ENCODE measurements at regions not wholly inside any gene's neighbourhood (a gene's known extent, or its start where the extent isn't known, plus 50 kb on each side); places are given as distances from the start of the nearest gene placed in this dataset.

DNA sequence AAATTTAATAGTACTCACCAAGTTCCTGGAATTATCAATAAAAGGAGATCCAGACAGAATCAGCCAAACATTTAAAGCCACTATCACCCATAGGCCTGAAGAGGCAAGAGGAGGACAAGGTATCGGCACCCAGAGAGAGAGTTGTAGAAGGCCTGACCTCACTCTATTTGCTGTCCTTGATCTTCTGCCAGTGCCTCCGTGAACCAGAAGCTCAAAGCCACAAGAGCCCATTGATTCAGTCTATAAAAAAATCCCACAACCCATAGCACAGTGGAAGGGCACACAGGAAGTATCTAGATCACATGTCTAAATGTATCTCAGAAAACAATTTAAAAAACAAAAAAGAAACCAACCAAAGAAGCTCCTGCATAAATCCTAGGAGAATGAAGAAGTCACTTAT lies 68.6 kb upstream of the FAM174B start:
- Histone ChIP-seq H2AFZ (ENCODE audit: low read depth, low read length) (no peak overlapping the region), H3K79me2 (ENCODE audit: control insufficient read depth, insufficient read depth, low read length) (no peaks in the 10 kb centered on the region), H3K4me3 (replicated peaks in 1 of 3; ENCODE audit: insufficient read depth in 1 of 3, low read depth in 1 of 3, low read length in 3 of 3) (no peak overlapping the region), H3K9me3 (replicated peaks; ENCODE audit: control insufficient read depth, insufficient read depth, low read length) (no peaks in the 10 kb centered on the region), H3K27ac (ENCODE audit: insufficient read depth, low read depth, low read length) (no peak overlapping the region), H3K4me2 (ENCODE audit: insufficient read depth, low read length) (no peak overlapping the region), H3K4me1 (ENCODE audit: control insufficient read depth, extremely low read depth, insufficient read depth, low read length) (no peaks in the 10 kb centered on the region), H3K9me1 (replicated peaks; ENCODE audit: control insufficient read depth, extremely low read depth, insufficient read depth, low read length) (no peaks in the 10 kb centered on the region), H4K20me1 (replicated peaks; ENCODE audit: control insufficient read depth, extremely low read depth, insufficient read depth, low read length) (no peaks in the 10 kb centered on the region), H3K9ac (replicated peaks; ENCODE audit: extremely low read depth, insufficient read depth, low read length) (no peak overlapping the region), H3K36me3 (ENCODE audit: control insufficient read depth in 2 of 2, extremely low read depth in 1 of 2, insufficient read depth in 2 of 2, low read length in 2 of 2) (no peaks in the 10 kb centered on the region), H3K27me3 (ENCODE audit: control insufficient read depth in 2 of 2, insufficient read depth in 2 of 2, low read length in 2 of 2) (peaks cover 0 to 2% of the 10 kb centered on the region in 2 experiments)
- BruUV-seq (replicated peaks): no TSS peak
- ChIA-PET CTCF (no interaction called here), POLR2A (no interaction called here)
- DNase-seq (ENCODE audit: low read depth, low spot score): no peak
- intact Hi-C loops (cut with micrococcal nuclease): no loop called here
- dilution Hi-C loops (cut with MboI; ENCODE audit: extremely low pct_ligation_motif_present, low sequenced_read_pairs): no loop called here
- FAIRE-seq: no peak
- TF ChIP-seq FOS (IDR thresholded peaks at IDR 0.05; ENCODE audit: borderline replicate concordance, insufficient read depth, low read length): no peak

DNA sequence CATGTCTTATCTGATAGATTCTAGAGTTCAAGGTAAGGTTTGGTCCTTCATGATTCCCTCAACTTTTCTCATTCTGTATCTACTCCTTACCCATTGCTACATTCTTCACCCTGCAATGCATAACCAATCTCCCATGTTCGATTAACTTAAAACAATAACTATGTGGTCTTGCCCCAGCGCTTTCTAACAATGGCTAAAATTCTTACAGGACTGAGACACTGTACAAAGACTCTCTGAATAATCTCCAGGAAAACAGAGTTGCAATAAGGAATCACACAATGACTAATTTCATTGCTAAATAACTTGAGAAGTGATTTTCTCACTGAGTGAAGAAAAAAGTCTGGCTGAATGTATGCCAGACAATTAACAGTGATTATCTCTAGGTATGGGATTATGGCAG lies 69.6 kb upstream of the FAM174B start:
- ChIA-PET POLR2A (no interaction called here), CTCF (interaction anchor here (0.6 kb wide), 1 partner anchor 9 kb away, joined by 5 read pairs; no protein-coding TSS in a partner anchor)
- no peak for FAIRE-seq

DNA sequence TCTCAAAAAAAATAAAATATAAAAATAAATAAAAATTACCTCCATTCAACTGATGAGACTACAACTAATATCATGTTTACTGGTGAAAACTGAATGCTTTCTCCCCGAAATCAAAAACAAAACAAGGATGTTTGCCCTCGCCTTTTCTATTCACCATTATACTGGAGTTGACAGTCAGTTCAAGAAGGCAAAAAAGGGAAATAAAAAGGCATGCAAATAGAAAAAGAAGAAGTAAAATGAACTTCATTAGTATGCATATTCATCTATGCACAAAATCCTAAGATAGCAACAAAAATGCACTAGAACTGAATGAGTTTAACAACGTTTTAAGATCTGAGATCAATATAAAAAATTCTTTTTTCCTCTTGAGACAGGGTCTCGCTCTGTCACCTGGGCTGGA lies 72.7 kb upstream of the FAM174B start:
- dilution Hi-C loops (cut with MboI; ENCODE audit: extremely low pct_ligation_motif_present, low sequenced_read_pairs): no loop called here
- intact Hi-C loops (cut with micrococcal nuclease): no loop called here
- H3K9me1 ChIP-seq (replicated peaks; ENCODE audit: control insufficient read depth, extremely low read depth, insufficient read depth, low read length): no peaks in the 10 kb centered on the region
- H3K79me2 ChIP-seq (ENCODE audit: control insufficient read depth, insufficient read depth, low read length): no peaks in the 10 kb centered on the region
- BruUV-seq (replicated peaks): no TSS peak
- H3K36me3 ChIP-seq (ENCODE audit: control insufficient read depth in 2 of 2, extremely low read depth in 1 of 2, insufficient read depth in 2 of 2, low read length in 2 of 2): no peaks in the 10 kb centered on the region
- H3K4me2 ChIP-seq (ENCODE audit: insufficient read depth, low read length): no peak overlapping the region
- H3K27ac ChIP-seq (ENCODE audit: insufficient read depth, low read depth, low read length): no peak overlapping the region
- no peak overlapping the region for H2AFZ ChIP-seq (ENCODE audit: low read depth, low read length)
- H3K9me3 ChIP-seq (replicated peaks; ENCODE audit: control insufficient read depth, insufficient read depth, low read length): no peaks in the 10 kb centered on the region
- no peak overlapping the region for H3K4me3 ChIP-seq (replicated peaks in 1 of 3; ENCODE audit: insufficient read depth in 1 of 3, low read depth in 1 of 3, low read length in 3 of 3)
- no peaks in the 10 kb centered on the region for H4K20me1 ChIP-seq (replicated peaks; ENCODE audit: control insufficient read depth, extremely low read depth, insufficient read depth, low read length)
- no peaks in the 10 kb centered on the region for H3K27me3 ChIP-seq (ENCODE audit: control insufficient read depth in 2 of 2, insufficient read depth in 2 of 2, low read length in 2 of 2)
- CTCF ChIA-PET: no interaction called here
- DNase-seq (ENCODE audit: low read depth, low spot score): no peak
- no peak for FAIRE-seq
- H3K9ac ChIP-seq (replicated peaks; ENCODE audit: extremely low read depth, insufficient read depth, low read length): no peak overlapping the region
- no peak for TF ChIP-seq POLR2A (IDR thresholded peaks at IDR 0.05; ENCODE audit: low read depth, low read length)
- TF ChIP-seq, protein P1, sequence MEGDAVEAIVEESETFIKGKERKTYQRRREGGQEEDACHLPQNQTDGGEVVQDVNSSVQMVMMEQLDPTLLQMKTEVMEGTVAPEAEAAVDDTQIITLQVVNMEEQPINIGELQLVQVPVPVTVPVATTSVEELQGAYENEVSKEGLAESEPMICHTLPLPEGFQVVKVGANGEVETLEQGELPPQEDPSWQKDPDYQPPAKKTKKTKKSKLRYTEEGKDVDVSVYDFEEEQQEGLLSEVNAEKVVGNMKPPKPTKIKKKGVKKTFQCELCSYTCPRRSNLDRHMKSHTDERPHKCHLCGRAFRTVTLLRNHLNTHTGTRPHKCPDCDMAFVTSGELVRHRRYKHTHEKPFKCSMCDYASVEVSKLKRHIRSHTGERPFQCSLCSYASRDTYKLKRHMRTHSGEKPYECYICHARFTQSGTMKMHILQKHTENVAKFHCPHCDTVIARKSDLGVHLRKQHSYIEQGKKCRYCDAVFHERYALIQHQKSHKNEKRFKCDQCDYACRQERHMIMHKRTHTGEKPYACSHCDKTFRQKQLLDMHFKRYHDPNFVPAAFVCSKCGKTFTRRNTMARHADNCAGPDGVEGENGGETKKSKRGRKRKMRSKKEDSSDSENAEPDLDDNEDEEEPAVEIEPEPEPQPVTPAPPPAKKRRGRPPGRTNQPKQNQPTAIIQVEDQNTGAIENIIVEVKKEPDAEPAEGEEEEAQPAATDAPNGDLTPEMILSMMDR (IDR thresholded peaks at IDR 0.05; ENCODE audit: extremely low read depth in 1 of 2, insufficient read depth in 1 of 2, low read depth in 1 of 2, low read length in 2 of 2): no peak
- no peak for TF ChIP-seq JUN (IDR thresholded peaks at IDR 0.05; ENCODE audit: borderline replicate concordance, insufficient read depth, insufficient read length, low read depth)
- TF ChIP-seq, protein P2, sequence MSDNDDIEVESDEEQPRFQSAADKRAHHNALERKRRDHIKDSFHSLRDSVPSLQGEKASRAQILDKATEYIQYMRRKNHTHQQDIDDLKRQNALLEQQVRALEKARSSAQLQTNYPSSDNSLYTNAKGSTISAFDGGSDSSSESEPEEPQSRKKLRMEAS (IDR thresholded peaks at IDR 0.05; ENCODE audit: insufficient read depth, insufficient read length): no peak
- TF ChIP-seq EZH2 (IDR thresholded peaks at IDR 0.05; ENCODE audit: borderline replicate concordance, low read depth, low read length, severe bottlenecking): no peak
- TF ChIP-seq FOS (IDR thresholded peaks at IDR 0.05; ENCODE audit: borderline replicate concordance, insufficient read depth, low read length): no peak
- TF ChIP-seq POLR2AphosphoS5 (IDR thresholded peaks at IDR 0.05; ENCODE audit: insufficient read depth, low read depth, low read length): no peak
- TF ChIP-seq MYC (IDR thresholded peaks at IDR 0.05; ENCODE audit: low read depth, low read length): no peak
- no peak for TF ChIP-seq GATA2 (IDR thresholded peaks at IDR 0.05; ENCODE audit: insufficient read depth, insufficient read length, low read depth, low read length)
- POLR2A ChIA-PET: no interaction called here
- H3K4me1 ChIP-seq (ENCODE audit: control insufficient read depth, extremely low read depth, insufficient read depth, low read length): no peaks in the 10 kb centered on the region

More for the DNA sequence above, 69.6 kb upstream of the FAM174B start:
- Histone ChIP-seq H3K27me3 (ENCODE audit: control insufficient read depth in 2 of 2, insufficient read depth in 2 of 2, low read length in 2 of 2) (peaks cover 0 to 2% of the 10 kb centered on the region in 2 experiments), H3K4me2 (ENCODE audit: insufficient read depth, low read length) (no peak overlapping the region), H4K20me1 (replicated peaks; ENCODE audit: control insufficient read depth, extremely low read depth, insufficient read depth, low read length) (no peaks in the 10 kb centered on the region), H3K4me1 (ENCODE audit: control insufficient read depth, extremely low read depth, insufficient read depth, low read length) (no peaks in the 10 kb centered on the region), H2AFZ (ENCODE audit: low read depth, low read length) (no peak overlapping the region), H3K27ac (ENCODE audit: insufficient read depth, low read depth, low read length) (no peak overlapping the region), H3K9me3 (replicated peaks; ENCODE audit: control insufficient read depth, insufficient read depth, low read length) (no peaks in the 10 kb centered on the region), H3K79me2 (ENCODE audit: control insufficient read depth, insufficient read depth, low read length) (no peaks in the 10 kb centered on the region), H3K4me3 (replicated peaks in 1 of 3; ENCODE audit: insufficient read depth in 1 of 3, low read depth in 1 of 3, low read length in 3 of 3) (no peak overlapping the region), H3K36me3 (ENCODE audit: control insufficient read depth in 2 of 2, extremely low read depth in 1 of 2, insufficient read depth in 2 of 2, low read length in 2 of 2) (no peaks in the 10 kb centered on the region), H3K9me1 (replicated peaks; ENCODE audit: control insufficient read depth, extremely low read depth, insufficient read depth, low read length) (no peaks in the 10 kb centered on the region), H3K9ac (replicated peaks; ENCODE audit: extremely low read depth, insufficient read depth, low read length) (no peak overlapping the region)
- dilution Hi-C loops (cut with MboI; ENCODE audit: extremely low pct_ligation_motif_present, low sequenced_read_pairs): no loop called here
- intact Hi-C loops (cut with micrococcal nuclease): no loop called here
- TF ChIP-seq MYC (IDR thresholded peaks at IDR 0.05; ENCODE audit: low read depth, low read length): no peak
- no TSS peak for BruUV-seq (replicated peaks)
- DNase-seq (ENCODE audit: low read depth, low spot score): no peak
